ENCODE measurements at regions not wholly inside any gene's neighbourhood (a gene's known extent, or its start where the extent isn't known, plus 50 kb on each side); places are given as distances from the start of the nearest gene placed in this dataset.

GRCh38 chr18:25647404-25647803 is 295.4 kb upstream of the ZNF521 start:
- no peak for TF ChIP-seq EZH2 (IDR thresholded peaks at IDR 0.05; ENCODE audit: insufficient read depth, poor library complexity, severe bottlenecking)
- no peak for TF ChIP-seq EZH2phosphoT487 (IDR thresholded peaks at IDR 0.05; ENCODE audit: insufficient read depth, low read depth)

All from GM23248 (cell line).